ENCODE measurements at regions not wholly inside any gene's neighbourhood (a gene's known extent, or its start where the extent isn't known, plus 50 kb on each side); places are given as distances from the start of the nearest gene placed in this dataset.

DNA sequence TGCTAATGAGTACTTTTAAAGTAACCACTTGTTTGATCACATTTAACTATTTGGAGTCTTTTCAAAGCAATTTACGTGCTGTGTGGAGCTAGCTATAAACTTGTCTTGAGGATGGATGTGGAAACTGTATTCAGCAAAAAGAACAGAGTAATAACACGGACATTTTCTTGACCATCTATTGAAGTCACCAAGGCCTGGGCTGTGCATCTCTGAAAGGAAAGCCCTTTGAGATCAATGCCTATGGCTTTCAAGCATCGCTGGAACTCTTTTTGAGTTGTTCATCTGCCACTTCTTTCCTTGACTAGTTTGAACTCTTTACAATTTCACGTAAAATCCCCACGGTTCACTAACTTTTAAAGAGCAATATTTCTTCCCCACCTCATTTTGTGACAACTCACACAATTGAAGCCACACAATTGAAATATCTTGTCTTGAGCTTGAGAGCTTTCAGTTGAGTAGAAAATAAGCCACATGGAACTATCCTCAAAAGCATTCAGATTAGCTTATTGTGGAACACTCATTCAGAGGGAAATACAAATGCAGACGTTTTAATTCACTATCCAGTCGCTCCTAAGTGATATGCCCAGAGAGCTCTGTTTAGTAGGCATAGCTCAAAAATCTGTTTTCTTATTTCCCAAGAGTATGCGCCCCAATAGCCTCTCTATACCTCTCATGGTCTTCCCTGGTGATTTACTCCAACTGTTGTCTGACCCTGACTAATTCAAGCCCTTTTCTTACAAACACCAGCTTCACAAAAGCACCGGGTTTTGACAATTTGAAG lies 134.9 kb upstream of the SLITRK2 start:
- no peak for TF ChIP-seq EZH2 (IDR thresholded peaks at IDR 0.05; ENCODE audit: low read length)
- TF ChIP-seq, protein P1, sequence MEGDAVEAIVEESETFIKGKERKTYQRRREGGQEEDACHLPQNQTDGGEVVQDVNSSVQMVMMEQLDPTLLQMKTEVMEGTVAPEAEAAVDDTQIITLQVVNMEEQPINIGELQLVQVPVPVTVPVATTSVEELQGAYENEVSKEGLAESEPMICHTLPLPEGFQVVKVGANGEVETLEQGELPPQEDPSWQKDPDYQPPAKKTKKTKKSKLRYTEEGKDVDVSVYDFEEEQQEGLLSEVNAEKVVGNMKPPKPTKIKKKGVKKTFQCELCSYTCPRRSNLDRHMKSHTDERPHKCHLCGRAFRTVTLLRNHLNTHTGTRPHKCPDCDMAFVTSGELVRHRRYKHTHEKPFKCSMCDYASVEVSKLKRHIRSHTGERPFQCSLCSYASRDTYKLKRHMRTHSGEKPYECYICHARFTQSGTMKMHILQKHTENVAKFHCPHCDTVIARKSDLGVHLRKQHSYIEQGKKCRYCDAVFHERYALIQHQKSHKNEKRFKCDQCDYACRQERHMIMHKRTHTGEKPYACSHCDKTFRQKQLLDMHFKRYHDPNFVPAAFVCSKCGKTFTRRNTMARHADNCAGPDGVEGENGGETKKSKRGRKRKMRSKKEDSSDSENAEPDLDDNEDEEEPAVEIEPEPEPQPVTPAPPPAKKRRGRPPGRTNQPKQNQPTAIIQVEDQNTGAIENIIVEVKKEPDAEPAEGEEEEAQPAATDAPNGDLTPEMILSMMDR (optimal IDR thresholded peaks at IDR 0.05 in 1 of 3, IDR thresholded peaks at IDR 0.05 in 1 of 3, conservative IDR thresholded peaks at IDR 0.05 in 1 of 3; ENCODE audit: extremely low read depth in 1 of 3, insufficient read depth in 2 of 3, low read length in 3 of 3): no peak

Measured in keratinocyte (primary cell).